Activated CD4-positive, alpha-beta T cell treated with anti-CD3 and anti-CD28 coated beads for 4 hours (primary cell): ENCODE measurements at regions not wholly inside any gene's neighbourhood (a gene's known extent, or its start where the extent isn't known, plus 50 kb on each side); places are given as distances from the start of the nearest gene placed in this dataset.

Experiments
- DNase-seq, 2 donors: peaks; one replicate each; pipeline ENCODE4 v3.0.0-alpha.2; 2020

GRCh38 chr6:10303608-10304506 is 111.0 kb downstream of the TFAP2A start:
- no peak for DNase-seq

GRCh38 chr6:10302566-10303235 is 112.2 kb downstream of the TFAP2A start:
- DNase-seq: no peak

DNA sequence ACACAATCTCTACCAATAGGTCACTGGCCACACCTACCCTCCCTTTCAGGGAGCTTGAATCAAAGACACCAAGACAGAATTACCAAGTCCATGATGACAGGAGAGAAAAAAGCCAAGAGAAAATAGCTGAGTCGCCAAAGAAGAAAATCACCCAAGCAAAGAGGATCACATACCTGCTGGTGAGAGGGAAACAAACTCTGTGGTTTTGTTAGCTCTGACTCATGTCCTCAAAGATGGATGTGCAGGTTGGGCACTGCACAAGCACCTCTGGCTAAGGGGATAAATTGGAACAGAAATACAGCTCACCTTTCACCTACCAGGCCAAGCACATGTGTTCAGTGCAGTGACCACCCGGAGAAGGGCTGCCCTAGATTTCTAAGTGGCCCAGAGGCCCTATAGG is 114.8 kb downstream of the TFAP2A start:
- no peak for DNase-seq

- no peak for DNase-seq
These were observed 117.0 kb downstream of the TFAP2A start for GRCh38 chr6:10297832-10298231.

DNA sequence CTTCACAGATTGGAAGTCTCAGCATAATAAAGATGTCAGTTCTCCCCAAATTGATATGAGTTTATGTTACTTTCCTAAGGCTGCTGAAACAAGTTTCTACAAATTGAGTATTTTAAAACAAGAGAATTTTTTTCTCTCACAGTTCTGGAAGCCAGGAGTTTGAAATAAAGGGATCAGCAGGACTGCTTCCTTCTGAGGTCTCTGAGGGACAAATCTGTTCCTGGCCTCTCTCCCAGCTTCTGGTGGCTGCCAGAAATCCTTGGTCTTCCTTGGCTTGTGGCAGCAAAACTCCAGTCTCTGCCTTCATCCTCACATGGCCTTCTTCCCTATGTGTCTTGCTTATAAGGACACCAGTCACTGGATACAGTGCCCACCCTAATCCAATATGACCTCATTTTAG is 136.1 kb downstream of the TFAP2A start:
- no peak for DNase-seq

DNA sequence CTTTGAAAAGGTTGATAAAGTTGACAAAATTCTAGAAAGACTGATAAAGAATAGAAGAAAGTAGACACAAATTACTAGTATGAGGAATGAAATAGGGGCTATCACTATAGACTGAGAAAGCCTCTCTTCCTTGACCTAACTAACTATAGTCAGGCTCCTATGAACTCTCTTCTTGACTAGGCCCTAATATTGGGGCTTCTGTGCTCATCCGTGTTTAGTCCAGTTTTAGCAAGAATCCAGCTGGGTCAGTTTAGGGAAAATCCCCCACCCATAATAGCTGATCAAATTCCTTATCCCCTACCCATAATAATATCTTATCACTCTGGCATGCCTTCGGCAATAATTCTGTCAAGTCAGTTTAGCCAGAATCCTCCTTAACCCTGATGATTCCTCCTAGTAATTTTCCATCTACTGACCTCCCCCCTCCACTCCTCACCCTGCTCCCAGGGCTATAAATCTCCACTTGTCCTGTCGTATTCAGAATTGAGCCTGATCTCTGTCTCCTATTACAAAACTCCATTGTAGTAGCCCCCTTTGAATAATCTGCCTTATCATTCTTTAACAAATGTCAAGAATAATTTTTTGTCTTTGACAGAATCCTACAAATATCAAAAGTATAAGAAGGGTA is 138.1 kb downstream of the TFAP2A start:
- DNase-seq: no peak

DNA sequence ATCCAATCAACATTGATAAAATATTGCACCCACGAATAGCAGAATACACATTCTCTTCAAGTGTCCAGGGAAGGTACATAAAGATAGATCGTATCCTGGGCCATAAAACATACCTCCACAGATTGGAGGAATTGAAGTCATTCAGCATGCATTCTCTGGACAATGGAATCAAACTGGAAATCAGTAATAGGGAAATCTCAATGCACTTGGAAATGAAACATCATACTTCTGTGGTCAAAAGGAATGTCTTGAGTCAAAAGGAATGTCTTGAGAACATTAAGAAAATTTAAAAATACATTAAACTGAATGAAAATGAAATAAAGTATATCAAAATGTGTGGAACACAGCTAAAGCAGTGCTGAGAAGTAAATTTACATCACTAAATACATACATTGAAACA is 138.8 kb downstream of the TFAP2A start:
- DNase-seq: no peak

DNA sequence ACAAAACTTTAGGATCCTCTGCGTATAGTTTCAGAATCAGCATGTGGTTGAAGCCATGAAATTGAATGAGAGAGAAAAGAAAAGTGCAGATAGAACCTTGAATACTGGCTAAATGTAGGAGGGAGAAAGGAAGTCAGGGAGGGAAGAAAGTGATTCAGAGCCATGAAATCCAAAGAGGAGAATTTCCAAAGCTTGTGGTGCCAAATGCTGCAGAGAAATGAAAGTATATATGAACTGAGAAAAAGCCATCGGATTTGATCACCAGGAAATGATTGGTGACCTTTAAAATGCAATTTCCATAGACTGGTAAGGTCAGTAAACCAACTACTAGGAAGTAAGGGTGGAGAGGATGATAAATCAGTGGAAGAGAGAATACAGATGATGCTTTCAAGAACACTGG is 142.3 kb downstream of the TFAP2A start:
- no peak for DNase-seq

- DNase-seq: no peak
These were observed 142.9 kb downstream of the TFAP2A start for GRCh38 chr6:10271982-10272381.

- DNase-seq: no peak
These were observed 144.9 kb downstream of the TFAP2A start for GRCh38 chr6:10269814-10270472.

GRCh38 chr6:10268611-10269310 is 146.1 kb downstream of the TFAP2A start:
- no peak for DNase-seq

GRCh38 chr6:10268111-10268510 is 146.8 kb downstream of the TFAP2A start:
- DNase-seq: no peak

DNA sequence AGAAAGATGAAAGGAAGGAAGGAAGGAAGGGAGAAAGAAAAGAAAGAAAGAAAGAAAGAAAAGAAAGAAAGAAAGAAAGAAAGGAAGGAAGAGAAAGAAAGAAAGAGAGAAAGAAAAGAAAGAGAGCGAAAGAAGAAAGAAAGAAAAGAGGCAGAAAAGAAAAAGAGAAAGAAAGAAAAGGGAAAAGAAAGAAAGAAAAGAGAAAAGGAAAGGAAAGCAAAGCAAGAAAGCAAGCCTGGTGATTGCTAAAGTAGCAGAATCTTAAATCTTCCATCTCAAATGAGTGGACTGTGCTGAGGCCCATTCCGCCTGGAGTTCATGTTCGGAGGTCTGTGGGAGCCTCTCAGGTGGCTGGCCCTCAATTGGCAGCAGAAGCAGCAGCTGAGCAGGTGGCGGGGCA is 148.4 kb downstream of the TFAP2A start:
- DNase-seq: no peak

DNA sequence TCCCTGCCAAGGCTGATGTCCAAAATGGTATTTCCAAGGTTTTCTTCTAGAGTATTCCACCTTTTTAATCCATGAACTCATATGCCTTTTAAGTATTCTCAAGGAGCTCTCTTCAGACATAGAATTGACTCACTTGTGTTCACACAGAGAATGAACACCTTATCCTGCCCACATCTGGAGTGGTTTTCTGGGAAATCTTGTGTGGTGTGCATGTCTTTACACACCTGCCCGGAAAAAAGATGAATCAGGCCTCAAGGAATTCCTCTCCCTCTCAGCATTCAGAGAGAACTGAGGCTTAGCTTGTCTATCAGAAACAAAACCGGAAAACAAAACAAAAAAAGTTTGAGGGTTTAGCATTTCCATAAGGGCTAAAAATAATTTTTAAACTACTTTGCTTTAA is 148.8 kb downstream of the TFAP2A start:
- no peak for DNase-seq

GRCh38 chr6:10262505-10262904 is 152.4 kb downstream of the TFAP2A start:
- DNase-seq: no peak

DNA sequence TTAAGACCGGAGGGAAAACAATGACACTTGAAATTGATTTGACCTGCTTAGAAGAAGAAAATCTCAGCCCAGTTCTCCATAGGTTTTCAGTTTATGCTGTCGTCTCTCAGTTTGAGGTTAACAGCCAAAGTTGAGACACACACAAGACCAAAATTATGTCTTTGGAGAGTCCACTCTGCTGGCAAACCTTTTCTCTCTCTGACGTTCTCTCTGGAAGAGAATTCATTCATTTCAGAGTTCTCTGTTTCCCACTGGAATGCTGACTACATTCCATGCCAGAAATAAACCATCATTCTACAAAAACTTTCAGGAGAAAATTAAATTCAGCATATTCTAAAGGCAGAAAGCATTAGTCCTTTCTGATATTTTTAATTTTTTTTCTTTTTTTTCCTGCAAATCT is 155.2 kb downstream of the TFAP2A start:
- DNase-seq: no peak

DNA sequence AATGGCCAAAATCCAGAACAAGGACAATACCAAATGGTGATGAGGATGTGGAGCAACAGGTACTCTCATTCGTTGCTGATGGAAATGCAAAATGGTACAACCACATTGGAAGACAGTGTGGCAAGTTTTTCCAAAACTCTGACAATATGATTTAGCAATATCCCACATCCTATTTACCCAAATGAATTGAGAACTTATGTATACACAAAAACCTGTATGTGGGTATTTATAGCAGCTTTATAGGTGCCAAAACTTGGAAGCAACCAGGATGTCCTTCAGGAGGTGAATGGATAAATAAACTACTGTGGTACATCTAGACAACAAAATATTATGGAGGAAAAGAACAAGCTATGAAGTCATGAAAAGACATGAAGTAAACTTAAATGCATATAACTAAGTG is 156.5 kb downstream of the TFAP2A start:
- no peak for DNase-seq

- DNase-seq: no peak
These were observed 158.7 kb downstream of the TFAP2A start for GRCh38 chr6:10256113-10256690.

DNA sequence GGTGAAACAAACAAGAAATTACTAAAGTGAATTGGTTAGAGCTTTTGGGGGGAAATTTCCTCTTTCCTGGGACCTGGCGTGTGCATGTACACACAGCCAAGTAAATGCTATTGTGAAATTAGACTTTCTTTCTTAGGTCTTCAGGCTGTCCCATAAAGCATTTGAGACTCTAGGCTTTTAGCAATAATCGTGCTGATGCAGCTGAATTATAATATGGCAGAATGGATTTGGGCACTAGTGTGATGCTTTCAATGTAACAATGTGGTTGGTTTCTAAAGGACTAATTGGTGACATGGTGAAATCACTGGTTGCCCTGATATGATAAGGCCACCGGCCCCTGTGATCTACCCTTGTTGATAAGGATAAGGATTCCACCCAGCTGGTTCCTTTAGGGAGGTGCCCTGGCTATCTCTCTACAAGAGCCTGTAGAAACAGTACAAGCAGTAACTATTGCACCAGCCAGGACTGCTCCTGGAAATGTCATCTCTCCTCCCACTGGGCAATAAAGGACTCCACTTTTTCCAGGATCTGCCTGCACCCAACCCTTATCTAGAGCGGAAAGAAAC is 164.1 kb downstream of the TFAP2A start:
- DNase-seq: no peak

- DNase-seq: no peak
These were observed 166.5 kb downstream of the TFAP2A start for GRCh38 chr6:10248378-10248843.

DNA sequence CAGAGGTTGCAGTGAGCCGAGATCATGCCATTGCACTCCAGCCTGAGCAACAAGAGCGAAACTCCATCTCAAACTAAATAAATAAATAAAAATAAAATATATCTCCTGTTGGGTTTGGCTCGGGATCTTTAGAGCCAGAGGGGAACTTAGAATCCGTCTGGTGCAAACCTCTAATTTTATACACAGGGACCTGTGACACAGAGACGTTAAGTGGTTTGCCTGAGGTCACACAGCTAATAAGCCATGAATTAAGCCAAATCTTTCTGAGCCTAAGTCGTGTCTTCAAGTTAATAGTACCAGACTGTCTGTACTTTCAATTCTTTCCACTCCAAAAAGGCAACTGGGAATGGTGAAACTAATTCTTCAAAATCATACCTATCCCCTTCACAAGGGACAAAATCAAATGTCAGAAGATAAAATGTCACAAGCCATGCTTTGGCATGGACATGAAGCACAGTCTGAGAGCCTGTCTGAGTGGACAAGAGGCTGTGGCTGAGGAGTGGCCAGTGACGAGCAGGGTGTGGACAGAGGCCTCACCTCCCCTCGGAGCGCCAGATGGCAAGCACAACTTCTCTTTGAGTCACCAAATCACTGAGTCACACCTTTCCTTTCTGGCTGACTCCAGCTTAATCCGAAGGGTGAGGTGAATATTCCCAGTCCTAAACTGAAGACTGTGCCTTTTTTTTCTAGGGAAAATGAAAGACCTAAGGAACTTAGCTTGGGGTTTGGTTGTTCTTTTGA is 177.4 kb downstream of the TFAP2A start:
- no peak for DNase-seq
